GM21390 (cell line): ENCODE measurements at regions not wholly inside any gene's neighbourhood (a gene's known extent, or its start where the extent isn't known, plus 50 kb on each side); places are given as distances from the start of the nearest gene placed in this dataset.

Experiments used
- ATAC-seq: cut with Tn5 transposase; IDR thresholded peaks from one replicate; pipeline ENCODE4 v1.9.1; 2021; ENCODE audit not compliant: unreplicated experiment

DNA sequence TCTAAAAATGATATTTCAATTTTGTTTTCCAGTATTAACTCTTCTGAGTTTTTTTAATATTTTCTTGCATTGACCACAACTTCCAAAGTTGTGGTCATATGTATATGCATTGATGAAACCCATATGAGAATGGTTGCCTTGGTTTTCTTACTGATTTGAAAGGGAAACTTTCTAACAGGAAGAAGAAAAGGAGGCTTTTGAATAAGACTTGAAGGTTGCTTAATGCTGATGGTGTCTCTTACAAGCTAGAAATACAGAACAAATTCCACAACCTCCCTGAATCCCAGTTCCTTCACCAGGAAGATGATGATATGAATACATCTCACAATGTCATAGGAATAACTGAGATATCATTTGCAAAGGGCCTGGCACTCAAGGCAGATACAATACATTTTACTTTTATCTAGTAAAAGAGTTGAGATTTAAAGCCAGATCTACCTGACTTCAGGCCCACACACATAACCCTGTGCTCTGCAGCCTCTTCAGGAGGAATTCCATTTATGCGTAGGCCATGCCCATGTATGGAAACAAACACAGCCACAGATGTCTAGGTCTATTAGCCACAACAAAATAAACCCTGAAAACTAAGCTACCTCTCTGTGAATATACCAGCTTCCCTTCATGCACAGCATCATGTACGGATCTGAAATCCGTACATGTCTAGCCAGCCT is 165.4 kb upstream of the PLEKHG7 start:
- no peak for ATAC-seq

DNA sequence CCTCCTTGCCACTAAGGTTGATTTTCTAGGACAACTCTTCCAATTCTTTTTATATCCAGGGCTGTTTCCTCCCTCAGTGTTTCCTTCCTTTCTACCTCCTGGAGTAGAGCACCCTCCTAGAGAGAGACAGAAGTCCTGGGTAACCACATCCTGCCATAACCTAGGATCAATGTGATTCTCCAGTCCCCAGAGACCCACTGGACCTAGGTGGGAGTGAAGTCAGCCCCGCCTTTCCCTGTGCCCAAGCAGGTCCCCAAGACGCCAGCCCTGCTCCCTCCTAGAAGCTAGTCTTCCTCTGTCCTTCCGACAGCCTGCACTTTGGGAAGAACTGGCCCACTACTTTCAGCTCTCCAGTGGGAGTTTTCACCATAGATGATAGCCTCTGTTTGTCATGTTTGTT is 166.8 kb upstream of the PLEKHG7 start:
- ATAC-seq, result no peak

- ATAC-seq, result no peak
Observed at GRCh38 chr12:92533280-92533890, 169.4 kb upstream of the PLEKHG7 start.

GRCh38 chr12:92530706-92531105 is 172.1 kb upstream of the PLEKHG7 start:
- ATAC-seq, result no peak

GRCh38 chr12:92529944-92530343 is 172.8 kb upstream of the PLEKHG7 start:
- ATAC-seq, result no peak

- ATAC-seq, result no peak
Observed at GRCh38 chr12:92528586-92528985, 174.2 kb upstream of the PLEKHG7 start.

DNA sequence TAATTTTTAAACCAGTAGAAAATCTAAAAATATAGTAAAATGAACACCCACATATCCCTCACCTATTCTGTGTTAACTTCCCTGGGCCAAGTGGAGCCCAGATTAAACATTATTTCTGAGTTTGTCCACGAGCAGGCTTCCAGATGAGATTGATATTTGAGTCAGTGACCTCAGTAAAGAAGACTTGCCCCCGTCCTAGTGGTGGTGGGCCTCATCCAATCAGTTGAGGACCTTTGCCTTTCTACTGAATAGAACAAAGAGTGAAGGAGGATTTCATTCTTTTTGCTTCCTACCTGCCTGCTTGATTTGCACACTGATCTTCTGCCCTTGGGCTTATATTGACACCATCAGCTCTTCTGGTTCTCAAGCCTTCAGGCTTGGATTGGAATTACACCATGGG is 174.7 kb upstream of the PLEKHG7 start:
- ATAC-seq, result no peak

GRCh38 chr12:92524489-92524888 is 178.3 kb upstream of the PLEKHG7 start:
- no peak for ATAC-seq

DNA sequence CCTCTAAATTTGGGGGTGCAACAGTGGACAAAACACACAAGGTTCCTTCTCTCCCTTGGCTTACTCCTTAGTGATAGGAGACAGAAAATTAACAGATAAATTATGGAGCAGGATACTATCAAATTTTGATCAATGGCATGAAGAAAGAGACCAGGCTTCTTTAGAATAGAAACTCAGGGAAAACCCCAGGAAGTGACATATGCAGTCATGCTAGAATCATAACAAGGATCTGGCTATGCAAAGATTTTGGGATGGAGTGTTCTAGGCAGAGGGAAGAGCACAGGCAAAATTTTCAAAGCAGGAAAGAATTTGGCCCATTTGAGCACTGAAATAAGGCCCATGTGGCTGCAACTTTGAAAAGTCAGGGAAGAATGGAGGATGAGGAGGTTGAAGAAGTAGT is 182.3 kb upstream of the PLEKHG7 start:
- no peak for ATAC-seq

GRCh38 chr12:92519284-92519683 is 183.5 kb upstream of the PLEKHG7 start:
- ATAC-seq, result no peak

DNA sequence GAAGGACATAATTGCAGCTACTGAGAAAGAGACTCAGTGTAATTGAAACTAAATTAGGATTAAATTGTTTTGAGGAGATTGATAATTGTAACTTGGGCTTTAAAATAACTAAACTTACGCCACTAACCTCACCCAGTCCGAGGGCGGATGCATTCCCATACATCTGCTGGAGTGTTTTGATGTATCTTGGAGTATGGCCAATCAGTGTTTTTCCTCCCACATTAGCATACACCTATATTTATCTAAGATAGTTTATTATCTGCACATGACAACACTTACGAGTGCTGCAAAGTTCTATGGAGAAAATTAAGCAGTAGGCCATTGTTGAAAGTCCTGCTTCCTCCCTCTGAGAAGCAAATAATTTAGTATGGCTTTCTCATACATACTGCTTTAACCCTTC is 184.7 kb upstream of the PLEKHG7 start:
- ATAC-seq, result no peak

DNA sequence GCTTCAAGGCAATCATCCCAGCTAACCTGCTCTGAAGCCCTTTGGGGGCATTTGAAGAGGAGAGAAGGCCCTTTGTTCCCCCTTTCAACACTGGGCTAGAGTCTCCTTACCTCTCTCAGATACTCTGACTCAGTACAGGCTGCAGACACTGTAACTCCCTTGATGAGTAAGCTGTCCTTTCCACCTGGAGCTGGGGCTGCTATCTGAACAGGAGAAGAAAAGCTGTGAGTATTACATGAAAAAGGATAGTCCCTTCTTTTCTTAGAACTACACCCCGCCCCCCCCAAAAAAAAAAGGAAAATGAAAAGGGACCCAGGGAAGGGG is 186.6 kb upstream of the PLEKHG7 start:
- no peak for ATAC-seq

DNA sequence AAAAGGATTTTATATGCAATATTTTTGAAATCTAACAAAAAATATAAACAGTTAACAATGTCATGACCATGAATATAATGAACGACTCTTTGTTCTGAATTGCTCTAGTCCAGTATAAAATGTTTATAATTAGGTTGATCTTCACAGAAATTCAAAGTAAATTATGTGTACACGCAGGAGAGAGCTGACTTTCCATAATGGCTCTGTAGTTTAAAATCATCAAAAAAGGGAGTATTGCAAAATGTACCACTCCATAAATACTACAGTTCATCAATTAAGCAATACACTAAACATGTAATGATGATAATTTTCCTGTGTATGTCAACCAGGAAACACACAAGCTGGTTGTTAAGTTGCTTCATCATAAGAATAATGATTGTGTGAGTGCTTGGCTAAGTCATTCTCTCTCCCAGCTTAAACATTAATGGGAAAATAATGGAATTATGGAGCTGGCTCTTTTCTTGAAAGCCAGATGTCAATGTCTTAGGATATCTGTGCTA is 189.5 kb upstream of the PLEKHG7 start:
- no peak for ATAC-seq

DNA sequence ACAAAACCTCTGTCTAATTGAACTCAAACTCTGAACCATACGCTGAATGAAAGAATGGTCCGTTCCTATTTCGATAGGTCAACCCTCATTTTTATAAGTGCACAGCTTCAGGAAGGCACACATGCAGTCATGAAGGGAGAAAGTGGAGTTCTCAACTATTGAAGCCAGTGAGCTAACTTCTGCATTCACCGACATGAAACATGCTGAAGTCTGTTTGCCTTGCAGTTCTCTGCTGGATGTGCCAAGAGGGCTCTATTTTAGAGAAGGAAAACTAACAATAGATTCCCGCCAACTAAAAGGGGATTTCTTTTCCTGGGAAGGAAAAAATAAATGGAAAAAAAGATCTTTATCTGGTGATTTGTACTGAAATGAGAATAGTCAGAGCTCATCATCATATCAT is 191.0 kb upstream of the PLEKHG7 start:
- ATAC-seq, result no peak

DNA sequence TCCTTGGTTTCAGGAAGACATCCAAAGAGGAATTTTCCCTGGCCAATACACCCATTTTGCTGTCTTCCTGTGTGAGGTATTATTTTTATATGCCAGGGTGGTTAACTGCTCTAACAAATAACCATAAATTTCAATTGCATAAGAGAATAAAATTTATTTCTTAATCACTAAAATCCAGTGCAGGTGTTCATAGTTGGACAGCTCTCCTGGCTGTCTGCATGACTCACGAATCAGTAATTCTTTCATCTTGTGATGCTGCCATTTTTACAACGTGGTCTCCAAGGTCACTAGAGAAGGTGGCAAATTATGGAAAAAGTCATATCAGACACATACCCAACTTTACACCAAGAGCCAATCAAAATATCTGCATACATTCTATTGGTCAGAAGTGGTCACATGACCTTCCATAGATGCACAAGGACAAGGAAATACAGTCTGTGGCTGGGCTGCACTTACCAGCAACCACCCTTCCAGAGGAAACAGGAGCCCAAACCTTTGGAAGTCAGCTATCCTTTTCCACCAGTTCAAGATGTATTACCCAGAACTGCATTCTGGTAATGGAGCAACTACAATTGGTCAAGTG is 193.5 kb upstream of the PLEKHG7 start:
- ATAC-seq, result no peak

- no peak for ATAC-seq
Observed at GRCh38 chr12:92506891-92507290, 195.9 kb upstream of the PLEKHG7 start.

- ATAC-seq, result no peak
Observed at GRCh38 chr12:92506460-92506859, 196.3 kb upstream of the PLEKHG7 start.

- ATAC-seq, result peak; percentile 31
Observed at GRCh38 chr12:92505254-92506231, 197.2 kb upstream of the PLEKHG7 start.

GRCh38 chr12:92504594-92504981 is 198.2 kb upstream of the PLEKHG7 start:
- ATAC-seq, result no peak

DNA sequence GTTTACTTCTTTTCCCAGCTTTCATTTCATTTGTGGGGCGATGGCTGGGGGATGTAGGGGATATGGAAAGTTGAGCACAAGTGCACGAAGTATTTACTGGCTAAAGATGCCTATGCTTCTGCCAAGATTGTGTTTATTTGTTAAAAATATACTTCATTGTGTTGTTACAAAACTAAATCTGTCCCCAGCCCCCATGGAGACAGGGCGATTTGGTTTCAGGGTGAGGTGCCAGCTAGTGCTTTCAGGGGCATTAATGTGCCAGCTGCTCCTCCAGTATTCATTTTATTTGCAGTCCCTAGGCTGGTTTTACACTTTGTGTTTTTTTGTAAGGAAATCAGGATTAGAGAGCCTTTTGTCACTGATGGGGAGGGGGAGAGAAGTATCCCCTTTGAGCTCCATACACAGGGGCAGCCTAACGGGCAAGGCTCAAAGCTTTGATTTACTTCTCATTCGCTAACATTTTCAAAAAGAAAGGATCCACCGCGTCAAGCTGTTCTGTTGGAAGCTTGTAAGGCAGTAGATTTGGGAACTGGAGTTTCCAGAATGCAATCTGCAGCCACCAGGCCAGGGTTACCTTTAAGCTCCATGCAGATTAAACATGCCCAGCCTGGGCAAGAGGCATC is 198.7 kb upstream of the PLEKHG7 start:
- no peak for ATAC-seq
